GM18511 (cell line): ENCODE measurements at regions not wholly inside any gene's neighbourhood (a gene's known extent, or its start where the extent isn't known, plus 50 kb on each side); places are given as distances from the start of the nearest gene placed in this dataset.
"Not testable (repeated sequence)": the region's sequence is repeated elsewhere in the genome, so short reads cannot be mapped to it uniquely, and the experiment has no call there.

Experiments
- ATAC-seq: cut with Tn5 transposase; IDR thresholded peaks from one replicate; pipeline ENCODE4 v1.9.1; 2021; ENCODE audit warnings: mild to moderate bottlenecking, moderate library complexity; ENCODE audit not compliant: unreplicated experiment

DNA sequence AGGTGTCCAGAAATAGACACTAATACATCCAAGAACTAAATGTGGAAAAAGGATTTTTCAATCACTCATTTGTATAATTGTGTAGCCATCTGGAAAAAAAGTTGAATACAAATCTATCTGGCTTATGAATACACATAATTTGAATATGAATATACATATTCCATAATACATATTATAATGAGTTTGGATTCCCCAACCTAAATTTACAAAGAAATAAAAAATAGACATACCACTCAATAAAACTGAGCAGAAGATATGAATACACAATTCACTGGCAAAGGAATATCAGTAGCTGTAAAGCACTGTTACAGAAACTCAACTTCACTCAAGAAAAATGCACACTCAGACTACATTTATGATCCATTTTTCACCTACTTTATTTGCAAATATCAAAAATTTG lies 121.9 kb upstream of the EDIL3 start:
- ATAC-seq, result no peak

DNA sequence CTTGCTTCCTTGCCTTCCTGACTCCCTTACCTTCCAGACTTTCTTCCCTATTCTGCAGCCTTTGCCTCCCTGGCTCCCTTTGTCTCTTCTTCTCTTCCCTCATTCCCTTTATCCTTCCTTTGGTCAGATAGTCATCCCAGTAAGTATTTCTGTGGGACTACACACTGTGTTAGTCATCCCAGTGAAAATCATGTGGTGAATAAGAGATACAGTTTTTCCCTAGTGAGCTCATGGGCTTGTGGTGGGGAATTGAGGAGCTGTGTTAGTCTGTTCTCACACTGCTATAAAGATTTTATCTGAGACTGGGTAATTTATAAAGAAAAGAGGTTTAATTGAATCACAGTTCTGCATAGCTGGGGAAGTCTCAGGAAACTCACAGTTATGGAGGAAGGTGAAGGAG lies 109.8 kb upstream of the EDIL3 start:
- ATAC-seq, result no peak

- ATAC-seq, result no peak
These were observed 103.3 kb upstream of the EDIL3 start for GRCh38 chr5:84487963-84488362.

GRCh38 chr5:84480873-84481637 lies 96.4 kb upstream of the EDIL3 start:
- ATAC-seq, result no peak

- ATAC-seq, result no peak
These were observed 93.9 kb upstream of the EDIL3 start for GRCh38 chr5:84478603-84479002.

GRCh38 chr5:84477485-84477884 lies 92.8 kb upstream of the EDIL3 start:
- no peak for ATAC-seq

GRCh38 chr5:84474126-84474525 lies 89.4 kb upstream of the EDIL3 start:
- no peak for ATAC-seq

DNA sequence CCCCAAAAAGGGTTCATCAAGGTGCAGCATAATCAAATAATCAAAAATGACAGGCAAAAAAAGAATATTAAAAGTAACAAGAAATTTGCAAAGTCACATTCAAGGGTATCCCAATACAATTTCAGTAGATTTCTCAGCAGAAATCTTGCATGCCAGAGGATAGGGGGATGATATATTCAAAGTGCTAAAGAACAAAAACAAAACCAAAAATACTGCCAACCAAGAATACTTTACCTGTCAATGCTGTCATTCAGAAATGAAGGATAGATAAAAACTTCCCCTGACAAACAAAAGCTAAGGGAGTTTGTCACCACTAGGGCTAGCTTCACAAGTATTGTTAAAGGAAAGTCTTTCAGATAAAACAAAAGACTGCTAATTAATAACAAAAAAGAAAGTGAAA lies 68.7 kb upstream of the EDIL3 start:
- ATAC-seq, result no peak

DNA sequence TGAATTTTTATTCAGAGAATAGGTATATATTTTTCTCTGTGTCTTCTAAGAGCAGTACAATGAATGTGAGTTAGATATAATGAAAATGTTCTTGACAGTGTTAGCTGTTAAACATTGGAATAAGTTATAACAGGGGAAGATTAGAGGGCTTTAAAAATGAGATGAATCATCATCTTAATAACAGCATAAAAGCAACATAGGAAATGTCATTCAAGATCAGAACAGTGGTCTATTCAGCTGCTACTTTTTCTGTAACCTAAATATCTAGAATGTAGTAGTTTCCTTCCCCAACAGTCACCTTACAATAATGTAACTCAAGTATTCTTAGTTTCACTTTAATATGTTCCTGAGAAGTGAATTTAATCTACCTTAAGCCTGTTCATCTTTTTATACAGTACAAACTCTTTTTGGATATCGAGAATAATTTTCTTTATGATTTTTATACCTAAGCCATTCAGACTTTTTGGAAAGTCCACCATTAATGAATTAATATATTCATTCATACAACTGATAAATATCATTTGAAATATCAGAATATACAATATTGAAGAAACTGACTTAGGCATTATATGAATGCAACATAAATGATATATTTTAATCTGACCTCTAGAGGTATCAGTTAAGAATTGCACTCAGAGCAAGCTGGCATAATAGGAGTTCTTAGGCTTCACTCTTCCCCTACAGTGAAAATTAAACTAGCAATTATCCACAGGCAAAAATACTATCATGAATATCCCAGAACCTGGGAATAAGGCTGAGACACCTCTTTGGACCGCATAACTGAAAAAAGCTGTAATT lies 66.1 kb upstream of the EDIL3 start:
- ATAC-seq, result no peak

- no peak for ATAC-seq
These were observed 60.5 kb upstream of the EDIL3 start for GRCh38 chr5:84445049-84445685.

DNA sequence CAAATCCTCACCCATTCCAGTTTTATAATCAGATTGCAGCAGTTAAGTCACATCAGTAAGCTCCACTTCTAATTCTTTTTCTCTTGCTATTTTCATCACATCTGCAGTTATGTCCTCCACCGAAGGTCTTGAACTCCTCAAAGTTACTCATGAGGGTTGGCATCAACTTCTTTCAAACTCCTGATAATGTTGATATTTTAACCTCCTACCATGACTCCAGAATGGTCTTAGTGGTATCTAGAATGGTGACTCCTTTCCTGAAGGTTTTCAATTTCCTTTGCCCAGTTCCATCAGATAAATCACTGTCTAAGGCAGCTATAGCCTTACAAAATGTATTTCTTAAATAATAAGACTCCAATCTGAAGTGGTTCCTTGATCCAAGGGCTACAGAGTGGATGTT lies 53.8 kb upstream of the EDIL3 start:
- no peak for ATAC-seq

DNA sequence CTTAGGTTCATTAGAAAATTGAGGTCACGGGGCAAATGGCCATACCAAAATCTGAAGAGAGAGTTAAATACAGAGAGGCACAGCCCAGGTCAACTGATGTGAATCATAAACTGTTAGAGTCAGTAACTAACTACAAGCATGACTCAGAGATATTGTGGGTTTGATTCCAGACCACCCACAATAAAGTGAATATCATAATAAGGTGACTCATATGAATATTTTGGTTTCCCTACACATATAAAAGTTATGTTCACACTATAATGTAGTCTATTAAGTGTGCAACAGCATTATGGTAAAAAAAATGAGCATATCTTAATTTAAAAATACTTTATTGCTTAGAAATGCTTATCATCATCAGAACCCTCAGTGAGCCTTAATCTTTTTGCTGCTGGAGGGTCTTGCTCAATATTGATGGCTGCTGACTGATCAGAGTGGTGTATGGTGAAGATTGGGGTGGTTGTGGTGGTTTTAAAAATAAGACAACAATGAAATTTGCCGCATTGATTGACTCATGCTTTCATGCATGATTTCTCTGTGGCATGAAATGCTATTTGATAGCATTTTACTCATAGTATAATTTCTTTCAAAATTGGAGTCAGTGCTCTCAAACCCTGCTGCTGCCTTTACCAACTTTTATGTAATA lies 53.1 kb upstream of the EDIL3 start:
- ATAC-seq, result no peak

DNA sequence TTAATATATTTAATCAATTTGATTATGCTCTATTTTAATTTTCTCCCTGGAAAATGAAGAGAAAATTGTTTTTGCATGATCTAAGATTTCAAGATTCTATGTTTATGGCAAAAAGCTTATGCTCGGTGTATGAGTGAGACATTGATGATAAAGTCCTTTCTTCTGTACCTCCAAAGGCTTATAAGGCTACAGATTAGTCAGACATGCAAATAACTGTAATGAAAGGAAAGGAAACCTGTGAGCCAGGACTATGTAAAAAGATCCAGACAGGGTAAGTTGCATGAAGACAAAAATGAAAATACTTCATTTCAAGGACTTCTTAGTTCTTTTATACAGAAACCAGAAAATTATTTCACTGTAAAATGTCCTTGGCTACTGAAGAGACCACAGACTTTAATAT lies 52.2 kb upstream of the EDIL3 start:
- ATAC-seq, result no peak

DNA sequence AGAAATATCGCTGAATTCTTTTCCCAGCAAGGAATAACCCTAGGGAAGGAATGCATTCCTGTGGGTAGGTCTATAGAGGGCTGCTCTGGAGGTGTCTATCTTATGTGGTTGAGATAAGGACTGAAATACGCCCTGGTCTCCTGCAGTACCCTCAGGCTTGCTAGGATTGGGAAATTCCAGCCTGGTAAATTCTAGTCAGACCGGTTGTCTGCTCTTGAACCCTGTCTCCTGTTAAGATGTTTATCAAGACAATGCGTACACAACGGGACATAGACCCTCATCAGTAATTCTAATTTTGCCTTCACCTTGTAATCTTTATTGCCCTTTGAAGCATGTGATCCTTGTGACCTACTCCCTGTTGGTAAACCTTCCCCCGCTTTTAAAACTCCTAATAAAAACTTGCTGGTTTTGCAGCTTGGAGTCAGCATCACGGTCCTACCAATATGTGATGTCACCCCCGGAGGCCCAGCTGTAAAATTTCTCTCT lies 51.2 kb upstream of the EDIL3 start:
- not testable (repeated sequence) for ATAC-seq
